ENCODE measurements at regions not wholly inside any gene's neighbourhood (a gene's known extent, or its start where the extent isn't known, plus 50 kb on each side); places are given as distances from the start of the nearest gene placed in this dataset.

- WGBS, 2 experiments (ENCODE audit: extremely low coverage in 1 of 2, insufficient coverage in 1 of 2, insufficient read length in 1 of 2, insufficient replicate concordance in 2 of 2, low coverage in 1 of 2, low lambda C conversion rate in 2 of 2, missing lambda C conversion rate in 1 of 2), result 95% methylated on average over 3 of the region's 3 CpGs; no CpG with 5 or more reads in 1 of the 2 experiments
- no peaks in the 10 kb centered on the region for H3K36me3 ChIP-seq (ENCODE audit: control insufficient read depth in 2 of 4, insufficient read depth in 4 of 4, low read length in 3 of 4)
- POLR2A ChIA-PET (ENCODE audit: partially characterized antibody), result no interaction called here
- no peak overlapping the region for H3K27ac ChIP-seq (ENCODE audit: low read depth, low read length)
- FAIRE-seq (no peak), DNase-seq (ENCODE audit: low read depth in 1 of 2, low spot score in 2 of 2) (no peak)
- no peaks in the 10 kb centered on the region for H3K23me2 ChIP-seq (ENCODE audit: low read depth, low read length)
- no peak overlapping the region for H2BK20ac ChIP-seq (ENCODE audit: low read length)
- no peak overlapping the region for H4K5ac ChIP-seq (ENCODE audit: insufficient read length, low read depth, low read length)
- H3K18ac ChIP-seq (ENCODE audit: extremely low read depth, low read length), result no peak overlapping the region
- CTCF ChIA-PET (ENCODE audit: partially characterized antibody), result no interaction called here
- H3K4ac ChIP-seq (replicated peaks; ENCODE audit: insufficient read length, low read depth, low read length), result no peak overlapping the region
- no peaks in the 10 kb centered on the region for H3K79me1 ChIP-seq (ENCODE audit: low read depth, low read length)
- H4K20me1 ChIP-seq (replicated peaks in 1 of 2; ENCODE audit: control insufficient read depth in 1 of 2, insufficient read depth in 2 of 2, low read length in 2 of 2), result no peaks in the 10 kb centered on the region
- no peaks in the 10 kb centered on the region for H3K27me3 ChIP-seq (replicated peaks in 1 of 4; ENCODE audit: control insufficient read depth in 3 of 4, extremely low read depth in 1 of 4, insufficient read depth in 3 of 4, low read length in 3 of 4)
- H2BK5ac ChIP-seq (ENCODE audit: low read depth, low read length), result no peak overlapping the region
- H2AK5ac ChIP-seq (ENCODE audit: low read depth, low read length), result no peak overlapping the region
- H3K14ac ChIP-seq (ENCODE audit: insufficient read length), result no peak overlapping the region
- H2BK12ac ChIP-seq (ENCODE audit: low read depth, low read length), result no peak overlapping the region
- H3K4me1 ChIP-seq (replicated peaks in 1 of 4; ENCODE audit: control insufficient read depth in 3 of 4, insufficient read depth in 4 of 4, low read length in 3 of 4), result no peaks in the 10 kb centered on the region
- H3K4me2 ChIP-seq (ENCODE audit: insufficient read depth in 1 of 2, low read depth in 2 of 2, low read length in 2 of 2), result no peak overlapping the region
- no peak overlapping the region for H3K4me3 ChIP-seq (ENCODE audit: extremely low read depth in 1 of 4, insufficient read depth in 2 of 4, low read depth in 3 of 4, low read length in 4 of 4)
- H3K79me2 ChIP-seq (ENCODE audit: control insufficient read depth in 1 of 2, insufficient read depth in 2 of 2, low read length in 2 of 2), result no peaks in the 10 kb centered on the region
- H4K91ac ChIP-seq (replicated peaks; ENCODE audit: insufficient read length, low read length), result no peak overlapping the region
- no peaks in the 10 kb centered on the region for H3K9me3 ChIP-seq (ENCODE audit: insufficient read depth in 2 of 2, low read depth in 1 of 2, low read length in 1 of 2)
- H2AFZ ChIP-seq (ENCODE audit: low read length), result no peak overlapping the region
- H4K8ac ChIP-seq (ENCODE audit: extremely low read depth, insufficient read depth, low read length), result no peak overlapping the region
- no peak overlapping the region for H3K56ac ChIP-seq (replicated peaks; ENCODE audit: insufficient read length, low read depth, low read length)
- no peak overlapping the region for H2BK120ac ChIP-seq (replicated peaks; ENCODE audit: low read depth, low read length)
- H3K9ac ChIP-seq (replicated peaks in 1 of 4; ENCODE audit: extremely low read depth in 1 of 4, low read depth in 3 of 4, low read length in 3 of 4), result no peak overlapping the region
- no peak overlapping the region for H2BK15ac ChIP-seq (ENCODE audit: low read length)
- no peak overlapping the region for H3K23ac ChIP-seq (ENCODE audit: insufficient read length)
- TF ChIP-seq HDAC6 (IDR thresholded peaks at IDR 0.05; ENCODE audit: low read depth, low read length) (no peak), SP4 (IDR thresholded peaks at IDR 0.05; ENCODE audit: low read length) (no peak), NANOG (IDR thresholded peaks at IDR 0.05; ENCODE audit: insufficient read depth, low read depth, low read length, poor library complexity, severe bottlenecking) (no peak), POLR2A (IDR thresholded peaks at IDR 0.05; ENCODE audit: control extremely low read depth in 1 of 2, low read depth in 2 of 2, low read length in 2 of 2) (no peak), SUZ12 (IDR thresholded peaks at IDR 0.05; ENCODE audit: low read length) (no peak), TCF12 (IDR thresholded peaks at IDR 0.05; ENCODE audit: low read depth, low read length) (no peak), BACH1 (IDR thresholded peaks at IDR 0.05; ENCODE audit: low read length) (no peak), KDM4A (IDR thresholded peaks at IDR 0.05; ENCODE audit: low read depth, low read length, severe bottlenecking) (no peak), TAF1 (IDR thresholded peaks at IDR 0.05; ENCODE audit: low read depth, low read length) (no peak)
Observed at GRCh38 chr3:3594986-3595385, 204.2 kb upstream of the LRRN1 start.

Measured in H1 (cell line).